OCI-M2 (cell line): ENCODE measurements at regions not wholly inside any gene's neighbourhood (a gene's known extent, or its start where the extent isn't known, plus 50 kb on each side); places are given as distances from the start of the nearest gene placed in this dataset.

Experiments used
- DNase-seq: peaks from one replicate; lab custom pipeline; 2025; ENCODE audit not compliant: unreplicated experiment; lab: John Stamatoyannopoulos, UW

DNA sequence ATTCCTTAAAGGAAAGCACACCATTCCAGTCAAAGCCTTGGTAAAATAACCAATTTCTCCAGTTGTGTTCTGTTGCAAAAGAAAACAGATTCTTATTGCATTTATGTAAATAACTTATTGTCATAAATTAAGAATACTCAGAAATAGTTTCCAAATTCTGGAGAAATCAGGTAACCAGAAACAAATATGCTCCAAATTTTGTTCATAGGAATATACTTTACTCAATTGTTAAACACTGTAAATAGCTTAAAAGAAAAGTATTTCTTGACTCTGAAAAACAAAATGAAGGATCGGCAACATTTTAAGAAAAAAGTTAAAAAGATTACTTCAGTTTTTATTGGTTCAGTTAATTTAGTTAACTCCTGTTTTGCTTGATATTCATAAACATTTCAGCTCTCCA, 67.1 kb upstream of the PIK3CG start:
- no peak for DNase-seq

DNA sequence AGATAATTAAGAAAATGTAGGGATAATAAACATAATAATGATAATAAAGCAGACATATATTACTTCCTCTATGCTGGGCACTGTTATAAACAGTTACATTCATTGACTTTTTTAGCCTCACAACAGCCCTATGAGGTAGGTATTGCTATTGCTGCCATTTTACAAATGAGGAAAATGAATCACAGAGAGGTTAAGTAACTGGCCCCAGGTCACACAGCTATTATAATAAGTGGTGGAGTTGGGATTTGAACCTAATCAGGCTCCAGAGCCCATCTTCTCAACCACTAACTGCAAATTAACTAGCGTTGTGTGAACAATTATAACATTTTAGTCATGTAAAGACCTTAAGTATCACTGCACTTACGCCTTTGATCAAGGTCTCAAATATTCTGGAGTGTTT, 62.5 kb upstream of the PIK3CG start:
- no peak for DNase-seq

DNA sequence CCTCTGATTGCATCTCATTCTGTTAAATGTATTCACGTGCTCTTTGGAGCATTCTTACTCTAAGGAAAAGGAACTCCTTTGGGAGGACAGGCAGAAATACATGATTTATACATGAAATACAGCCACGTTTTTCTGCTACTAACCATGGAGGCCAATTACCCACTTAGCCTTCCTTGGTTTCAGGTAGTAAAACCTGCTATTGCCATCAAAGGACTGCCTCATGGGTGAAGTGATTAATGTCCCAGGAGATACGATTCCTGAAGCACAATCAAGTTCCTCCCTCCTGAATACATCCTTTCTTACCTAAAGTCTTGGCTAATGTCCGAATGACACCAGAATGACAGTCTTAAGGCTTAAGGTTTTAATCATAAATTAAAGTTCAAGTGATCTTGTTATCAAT, 58.5 kb upstream of the PIK3CG start:
- no peak for DNase-seq

DNA sequence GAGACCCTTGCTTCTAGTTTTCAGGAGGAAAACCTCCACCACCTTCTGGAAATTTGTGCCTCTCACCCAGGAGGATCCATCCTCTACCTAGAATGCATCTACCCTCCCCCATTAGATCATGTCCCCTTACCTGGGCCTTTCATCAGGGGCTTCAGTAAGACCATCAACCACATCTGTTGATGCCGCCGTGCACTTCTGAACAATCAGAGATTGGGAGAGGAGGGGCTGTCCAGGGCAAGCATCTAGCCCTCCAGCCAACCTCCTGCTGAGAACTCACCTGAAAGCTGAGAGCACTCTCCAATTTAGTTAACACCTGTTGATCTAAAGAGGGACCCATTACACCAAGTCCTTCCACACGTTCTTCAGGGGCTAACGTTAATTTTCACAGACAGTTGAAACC, 57.6 kb upstream of the PIK3CG start:
- DNase-seq: no peak

DNA sequence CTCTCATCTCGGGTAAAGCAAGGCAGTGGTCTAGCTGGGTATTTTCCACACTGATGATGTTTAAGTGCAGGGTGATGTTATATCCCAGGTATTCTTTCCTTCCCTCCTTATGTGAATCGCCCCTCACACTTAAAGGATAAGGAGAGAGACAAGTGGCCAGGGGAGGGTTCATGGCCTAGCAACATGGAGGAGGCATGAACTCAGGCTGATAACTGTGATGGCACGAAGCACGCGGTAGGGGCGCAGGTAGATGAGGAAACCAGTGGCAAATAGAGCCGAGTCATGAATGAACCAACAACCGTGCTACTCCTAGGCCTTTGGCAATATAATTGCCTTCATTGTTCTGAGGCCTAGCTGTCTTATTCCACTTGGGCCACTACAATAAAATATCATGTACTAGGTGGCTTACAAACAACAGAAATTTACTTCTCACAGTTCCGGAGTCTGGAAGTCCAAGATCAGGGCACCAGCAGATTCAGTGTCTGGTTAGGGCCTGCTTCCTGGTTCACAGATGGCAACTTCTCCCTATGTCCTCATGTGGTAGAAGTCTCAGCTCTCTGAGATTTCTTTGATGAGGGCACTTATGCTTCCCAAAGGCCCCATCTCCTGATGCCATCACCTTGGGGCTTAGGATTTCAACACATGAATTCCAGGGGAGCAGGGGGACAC, 56.0 kb upstream of the PIK3CG start:
- DNase-seq: no peak

DNA sequence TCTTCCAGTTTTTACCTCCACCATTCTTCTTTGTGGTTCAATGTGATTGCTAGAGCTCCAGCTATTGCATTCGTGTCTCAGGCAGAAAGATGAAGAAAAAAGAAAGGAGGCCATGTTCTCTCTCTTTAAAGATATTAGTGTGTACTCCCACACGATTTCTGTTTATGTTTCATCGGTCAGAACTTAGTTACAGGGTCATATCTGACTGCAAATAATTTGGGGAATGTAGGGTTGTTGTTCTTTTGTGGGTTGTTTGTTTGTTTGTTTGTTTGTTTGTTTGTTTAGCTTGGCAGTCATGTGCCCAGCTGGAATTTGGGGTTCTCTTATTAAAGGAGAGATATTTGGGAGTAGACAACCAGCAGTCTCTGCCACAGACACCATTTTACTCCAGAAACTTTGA, 53.6 kb upstream of the PIK3CG start:
- no peak for DNase-seq

DNA sequence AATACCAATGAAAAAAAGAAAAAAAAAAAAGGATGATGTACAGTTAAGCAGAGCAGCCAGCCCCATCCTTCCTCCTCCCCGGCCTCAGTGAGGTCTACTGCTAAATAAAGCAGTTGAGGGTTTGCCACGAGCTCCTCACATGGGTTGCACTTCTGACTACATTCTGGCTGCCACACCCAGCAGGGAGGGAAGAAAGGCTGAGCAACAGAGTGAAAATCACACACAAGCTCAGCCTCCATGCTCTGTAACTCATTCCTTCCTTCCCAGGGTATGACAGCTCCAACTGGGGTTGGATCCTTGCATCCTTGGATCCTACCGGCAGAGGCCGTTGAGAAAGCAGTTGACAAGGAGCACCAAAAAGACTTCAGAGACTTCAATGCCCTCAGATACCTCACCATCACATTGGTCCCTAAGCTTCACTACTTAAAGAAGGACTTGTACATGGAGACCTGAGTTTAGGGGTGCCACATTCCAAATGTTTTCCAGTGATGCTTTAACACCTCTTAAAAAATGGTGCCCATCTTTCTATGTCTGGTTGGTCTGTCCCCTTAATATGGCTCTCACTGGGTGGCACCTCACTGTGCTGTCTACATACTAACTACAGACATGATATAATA, 52.9 kb upstream of the PIK3CG start:
- no peak for DNase-seq

DNA sequence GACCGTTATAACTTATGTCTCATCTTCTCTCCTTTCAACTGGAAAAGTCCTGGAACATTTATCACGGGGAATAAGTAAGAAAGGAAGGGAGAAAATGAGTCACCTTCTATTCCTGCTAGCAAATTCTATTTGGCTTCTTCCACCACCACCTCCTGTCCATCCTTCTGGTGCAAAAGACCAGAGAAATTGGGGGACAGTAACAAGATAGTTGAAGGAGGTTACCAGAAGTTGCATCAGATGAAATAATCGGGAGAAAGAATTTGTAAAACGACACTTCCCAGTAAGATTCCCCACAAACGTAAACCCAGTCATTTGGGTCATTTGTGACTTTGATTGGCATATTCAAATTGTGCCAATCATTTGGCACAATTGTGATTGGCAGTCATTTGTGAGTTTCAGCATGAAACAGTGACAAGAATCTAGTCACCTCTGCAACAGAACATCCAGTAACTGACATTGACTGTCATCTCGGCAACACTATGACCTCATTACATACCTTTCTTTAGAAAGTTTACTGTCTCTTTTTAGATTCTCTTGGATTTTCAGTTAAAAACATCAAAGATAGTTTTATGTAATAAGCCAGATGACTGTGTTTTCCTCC, 51.3 kb upstream of the PIK3CG start:
- no peak for DNase-seq

DNA sequence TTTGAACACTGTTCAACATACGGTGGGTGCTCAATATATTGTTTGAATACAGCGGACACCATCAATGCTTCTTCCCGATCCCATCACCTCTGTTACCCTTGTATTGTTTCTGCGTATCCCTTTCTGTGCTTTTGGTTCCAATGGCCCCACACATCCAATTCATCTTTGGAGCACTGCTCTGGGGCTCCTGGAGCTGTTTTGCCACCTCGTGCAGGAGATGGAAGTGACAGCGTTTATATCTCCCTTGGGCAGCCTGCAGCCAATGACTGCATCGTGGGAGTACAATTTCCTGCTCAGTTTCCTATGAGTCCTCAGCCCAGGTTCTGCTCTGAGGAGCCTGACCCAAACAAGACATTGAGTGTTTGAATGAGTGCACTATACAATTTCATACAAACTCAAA, 50.2 kb upstream of the PIK3CG start:
- DNase-seq: no peak
